DMS79 (cell line): ENCODE measurements at regions not wholly inside any gene's neighbourhood (a gene's known extent, or its start where the extent isn't known, plus 50 kb on each side); places are given as distances from the start of the nearest gene placed in this dataset.

Source experiments
- DNase-seq: peaks from one replicate; lab custom pipeline; 2025; lab: John Stamatoyannopoulos, UW

DNA sequence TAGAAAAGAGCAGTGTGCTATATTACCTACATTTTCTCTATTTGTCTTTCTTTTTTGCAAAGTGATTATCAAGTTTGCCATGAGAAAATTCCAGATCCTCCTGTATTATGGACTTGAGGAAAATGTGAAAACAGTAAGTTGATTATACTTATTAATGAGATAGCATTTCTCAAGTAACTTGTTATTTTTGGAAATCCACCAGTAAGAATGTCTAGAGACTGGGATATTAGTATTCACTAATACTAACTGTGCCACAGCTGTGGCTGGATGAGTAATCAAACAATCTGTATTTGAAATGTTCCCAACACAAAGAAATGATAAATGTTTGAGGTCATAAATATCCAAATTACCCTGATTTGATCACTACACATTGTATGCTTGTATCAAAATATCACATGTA is 147.0 kb upstream of the CTSO start:
- DNase-seq: no peak

DNA sequence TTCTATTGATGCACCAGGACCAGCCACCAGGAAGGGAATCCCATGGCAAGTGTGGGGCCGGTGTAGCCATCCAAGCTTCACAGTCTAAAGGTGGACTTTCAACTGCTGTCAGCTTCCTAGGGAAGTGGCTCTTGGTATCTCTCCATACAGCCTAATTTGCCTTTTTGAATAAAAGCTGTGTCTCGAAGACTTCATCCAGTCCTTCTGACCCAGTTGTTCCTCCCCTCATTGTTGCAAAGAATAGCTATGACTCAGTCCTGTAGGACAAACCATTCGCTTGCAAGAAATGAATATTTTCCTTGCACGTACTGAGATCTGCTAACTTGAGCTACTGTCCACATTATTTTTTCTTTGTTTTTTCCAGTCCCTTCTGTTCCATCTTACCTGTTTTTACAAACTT is 145.1 kb upstream of the CTSO start:
- DNase-seq: no peak

DNA sequence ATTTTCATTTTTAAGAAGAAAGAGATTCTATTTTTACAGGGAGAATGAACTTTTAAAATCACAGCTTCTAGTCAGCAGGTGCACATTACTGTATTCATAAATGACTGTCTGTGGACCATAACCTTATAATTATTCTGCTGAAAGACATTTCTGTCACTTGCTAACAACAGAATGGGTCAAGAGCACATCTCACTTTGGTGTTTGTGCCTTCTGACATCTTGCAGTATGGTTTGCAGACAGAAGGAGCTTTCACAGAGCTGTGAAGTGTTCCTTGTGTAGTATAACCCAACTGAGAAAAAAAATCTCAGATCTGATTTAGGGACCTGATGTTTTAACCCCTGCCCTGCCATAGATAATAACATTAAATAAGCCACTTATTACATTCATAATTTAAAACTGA is 131.4 kb upstream of the CTSO start:
- DNase-seq: no peak

DNA sequence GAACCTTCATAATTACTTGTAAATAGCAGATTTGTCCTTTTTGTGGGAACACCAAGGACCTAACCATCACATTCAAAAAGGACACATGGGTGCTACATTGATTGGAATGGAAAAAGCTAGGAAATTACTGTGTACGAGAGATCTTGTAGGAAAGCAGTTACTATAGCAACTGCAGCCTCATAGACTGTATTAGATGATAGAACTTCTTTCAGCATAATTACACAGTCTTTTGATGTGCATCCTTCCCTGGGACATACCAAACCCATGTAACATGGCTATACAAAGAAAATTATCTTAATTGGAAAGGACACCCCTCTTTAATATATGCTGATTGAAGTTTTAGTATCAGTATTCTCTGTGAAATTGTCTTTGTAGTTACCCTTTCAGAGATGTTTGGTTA is 130.7 kb upstream of the CTSO start:
- DNase-seq: no peak

DNA sequence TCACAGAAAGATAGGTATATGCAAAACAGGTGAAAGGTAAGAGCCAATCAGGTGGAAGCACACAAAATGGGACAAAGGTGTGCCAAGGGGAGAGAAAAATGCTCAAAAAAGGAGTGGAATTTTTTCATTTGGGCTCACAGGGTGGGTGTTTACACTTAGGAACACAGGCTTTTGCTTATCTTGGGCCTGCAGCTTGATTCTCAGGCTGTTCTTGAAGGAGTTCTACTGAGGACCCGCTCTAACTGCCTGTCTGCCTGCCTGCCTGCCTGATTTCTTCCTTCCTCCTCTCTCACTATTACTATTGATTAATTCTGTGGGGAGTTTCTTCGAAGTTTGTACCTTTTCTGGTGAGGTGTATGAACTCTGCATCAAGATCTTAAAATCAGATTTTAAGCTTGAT is 120.3 kb upstream of the CTSO start:
- no peak for DNase-seq

DNA sequence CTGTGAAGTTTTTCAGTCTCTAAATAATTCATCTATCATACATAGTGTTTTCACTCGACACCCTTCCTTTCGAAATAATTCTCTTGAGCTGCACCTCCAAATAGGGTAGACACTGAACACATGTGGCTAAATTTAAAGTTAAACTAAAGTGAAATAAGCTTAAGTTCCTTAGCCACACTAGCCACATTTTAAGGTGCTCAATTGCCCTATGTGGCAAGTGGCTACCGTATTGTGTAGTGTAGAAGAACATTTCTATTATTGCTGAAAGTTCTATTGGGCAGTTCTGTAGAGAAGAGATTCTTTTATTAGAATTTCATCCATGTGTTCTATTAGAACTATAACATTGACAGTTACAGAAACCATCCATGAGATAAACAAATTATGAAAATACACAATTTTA is 107.0 kb upstream of the CTSO start:
- no peak for DNase-seq

DNA sequence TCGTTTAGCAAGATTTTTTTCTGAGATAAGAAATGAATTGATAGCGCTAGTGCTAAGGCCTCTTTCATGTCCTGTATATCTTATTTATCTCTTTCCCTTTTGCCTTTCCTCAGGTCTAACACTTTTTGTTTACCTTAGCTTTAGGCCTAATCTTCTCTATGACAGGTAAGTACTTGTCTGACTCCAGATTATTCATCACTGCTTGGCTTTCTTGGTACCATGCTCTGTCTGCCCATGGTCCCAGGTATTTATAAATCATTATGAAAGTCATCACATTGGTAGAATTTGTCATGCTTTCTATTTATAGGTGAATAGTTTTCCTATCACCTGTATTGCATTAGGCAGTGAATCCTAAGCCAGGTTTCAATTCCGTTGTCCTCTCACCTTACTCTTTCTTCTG is 99.5 kb upstream of the CTSO start:
- DNase-seq: no peak

DNA sequence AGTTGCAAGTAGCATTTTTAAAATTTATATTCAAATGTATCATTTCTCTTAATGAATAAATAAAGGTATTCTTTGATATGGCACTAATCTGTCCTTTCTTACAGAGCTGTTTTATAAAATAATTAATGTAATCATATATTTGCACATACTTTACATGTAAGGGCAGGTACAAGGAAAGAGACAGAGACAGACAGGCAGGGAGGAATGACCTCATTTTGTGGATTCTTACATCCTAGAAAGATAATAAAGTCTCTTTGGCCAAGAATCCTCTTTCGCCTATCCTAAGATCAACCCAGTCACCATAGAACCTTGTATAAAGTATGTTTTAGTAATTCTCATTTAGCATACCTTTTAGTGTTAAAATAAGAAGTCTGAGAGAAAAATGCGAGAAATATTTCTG is 98.5 kb upstream of the CTSO start:
- no peak for DNase-seq

DNA sequence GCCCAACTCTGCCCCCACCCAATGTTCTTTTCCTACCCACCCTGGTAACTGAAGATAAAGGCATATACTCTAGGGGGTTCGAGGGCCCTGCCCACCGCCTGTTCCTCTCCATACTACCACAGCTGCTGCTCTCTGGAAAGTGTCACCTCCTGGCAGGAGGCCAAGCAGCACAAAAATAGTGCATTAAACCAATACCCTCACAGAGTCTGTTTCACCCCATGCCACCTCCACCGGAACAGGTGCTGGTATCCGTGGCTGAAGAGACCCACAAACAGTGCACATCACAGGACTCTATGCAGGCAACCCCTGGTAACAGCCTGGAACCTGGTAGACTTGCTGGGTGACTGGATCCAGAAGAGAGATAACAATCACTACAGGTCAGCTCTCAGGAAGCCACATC is 85.1 kb upstream of the CTSO start:
- no peak for DNase-seq

DNA sequence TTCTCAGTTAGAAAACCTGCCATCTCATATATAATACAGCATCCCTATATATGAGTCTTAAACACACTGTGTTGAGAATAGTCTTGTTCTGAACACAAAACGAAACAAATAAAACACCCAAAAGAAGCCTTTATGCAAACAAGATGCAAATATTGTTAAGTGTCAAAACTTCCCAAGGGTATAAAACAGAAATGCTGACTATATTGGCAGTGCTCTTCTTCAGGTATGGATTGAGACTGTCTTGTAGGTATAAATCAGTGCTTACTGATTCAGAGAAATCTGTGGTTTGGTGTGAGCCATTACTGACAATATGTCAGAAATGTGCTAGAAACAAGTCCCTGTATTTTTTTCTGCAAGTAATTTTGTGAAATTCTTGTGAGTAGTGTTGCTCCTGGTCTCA is 82.8 kb upstream of the CTSO start:
- DNase-seq: no peak

DNA sequence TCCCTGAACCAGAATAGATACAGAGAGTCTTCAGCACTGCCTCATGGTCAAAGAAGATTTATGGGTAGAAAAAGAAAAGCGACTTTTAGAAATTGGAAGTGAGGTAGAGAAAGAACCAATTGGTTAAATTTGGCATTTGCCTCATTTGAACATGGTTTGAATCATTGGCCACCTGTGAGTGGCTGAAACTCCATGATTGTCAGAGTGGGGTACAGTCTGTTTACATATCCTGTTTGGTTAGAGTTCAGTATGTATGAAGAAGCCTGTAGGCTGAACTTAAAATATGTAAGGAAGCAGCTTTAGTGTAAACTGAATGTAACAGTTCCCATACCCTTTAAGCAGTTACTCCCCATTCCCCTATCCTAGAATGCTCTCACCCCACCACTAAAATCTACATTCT is 76.0 kb upstream of the CTSO start:
- no peak for DNase-seq

DNA sequence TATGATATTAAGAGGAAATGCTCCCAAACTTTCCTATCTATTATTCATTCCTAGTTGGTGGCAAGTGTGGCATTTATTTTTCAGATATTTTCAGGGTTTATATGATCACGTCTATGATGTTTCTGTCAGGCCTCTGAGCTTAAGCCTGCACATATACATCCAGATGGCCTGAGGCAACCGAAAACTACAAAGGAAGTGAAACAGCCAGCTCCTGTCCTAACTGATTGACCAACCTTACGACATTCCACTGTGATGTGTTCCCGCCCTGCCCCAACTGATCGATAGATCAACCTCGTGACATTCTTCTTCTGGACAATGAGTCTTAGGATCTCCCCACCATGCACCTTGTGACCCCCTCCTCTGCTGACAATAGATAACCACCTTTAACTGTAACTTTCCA is 67.6 kb upstream of the CTSO start:
- no peak for DNase-seq

DNA sequence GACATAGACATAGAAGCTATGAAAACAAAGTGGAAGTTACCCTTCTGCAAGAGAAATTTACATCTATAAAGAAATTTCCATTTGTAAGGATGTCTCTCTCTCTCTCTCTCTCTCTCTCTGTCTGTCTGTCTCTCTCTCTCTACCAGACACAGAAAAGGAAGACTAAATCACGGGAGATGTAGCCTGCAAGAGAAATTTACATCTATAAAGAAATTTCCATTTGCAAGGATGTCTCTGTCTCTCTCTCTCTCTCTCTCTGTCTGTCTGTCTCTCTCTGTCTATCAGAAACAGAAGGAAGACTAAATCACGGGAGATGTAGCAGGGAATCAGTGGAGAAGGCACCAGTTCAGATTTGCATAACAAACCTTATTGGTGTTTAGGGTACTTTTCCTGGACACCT is 65.6 kb upstream of the CTSO start:
- no peak for DNase-seq

DNA sequence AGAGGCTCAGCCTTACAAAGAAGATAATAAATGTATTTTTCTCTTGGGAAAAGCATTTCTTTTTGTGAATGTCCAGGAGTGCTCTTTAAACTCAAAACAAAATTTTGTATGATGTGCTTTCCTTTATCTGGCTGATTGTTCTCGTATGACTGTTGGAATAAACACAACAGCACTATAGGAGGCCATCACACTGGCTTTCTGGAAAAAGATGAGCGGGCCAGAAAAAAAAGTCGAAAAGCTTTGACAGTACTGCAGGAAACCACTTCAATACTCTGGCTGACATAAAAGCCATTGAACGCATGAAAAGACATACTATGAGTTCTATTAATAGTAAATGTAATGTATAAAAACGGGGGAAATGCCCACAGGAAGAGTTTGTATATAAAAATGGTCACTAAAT is 64.7 kb upstream of the CTSO start:
- DNase-seq: no peak

DNA sequence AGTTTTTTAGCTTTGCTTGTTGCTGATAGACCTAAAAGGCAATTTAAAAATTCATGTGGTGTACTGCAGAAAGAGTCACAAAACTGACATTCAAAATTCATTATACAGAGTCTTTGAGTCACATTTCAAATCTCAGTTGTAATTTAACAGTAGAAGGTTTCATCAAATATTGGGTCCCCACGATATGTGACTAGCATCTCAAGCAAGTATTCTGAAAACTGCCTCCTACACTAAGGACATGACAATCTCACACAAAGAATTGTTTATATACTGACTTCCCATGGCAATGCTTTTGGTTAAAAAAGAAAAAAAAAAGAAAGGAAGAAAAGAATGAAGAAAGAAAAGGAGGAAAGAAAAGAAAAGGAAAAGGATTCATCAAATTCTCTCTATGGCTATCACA is 62.1 kb upstream of the CTSO start:
- no peak for DNase-seq

DNA sequence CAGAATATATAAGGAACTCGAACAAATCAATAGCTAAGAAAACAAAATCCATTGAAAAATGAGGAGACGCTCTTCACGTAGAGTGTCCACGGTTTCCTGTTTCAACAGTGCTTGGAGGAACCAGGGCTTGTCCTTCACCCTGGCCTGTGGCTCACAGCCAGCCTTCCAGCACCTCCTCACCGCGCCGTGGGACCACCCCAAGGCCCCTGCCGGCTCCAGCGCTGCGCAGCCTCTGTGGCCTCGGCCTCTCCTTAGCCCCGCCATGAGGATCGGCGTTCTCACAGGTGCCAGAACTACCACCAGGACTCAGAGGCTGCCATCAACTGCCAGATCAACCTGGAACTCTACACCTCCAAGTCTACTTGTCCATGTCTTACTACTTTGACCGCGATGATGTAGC is 52.5 kb upstream of the CTSO start:
- DNase-seq: no peak
